ENCODE measurements at regions not wholly inside any gene's neighbourhood (a gene's known extent, or its start where the extent isn't known, plus 50 kb on each side); places are given as distances from the start of the nearest gene placed in this dataset.

DNA sequence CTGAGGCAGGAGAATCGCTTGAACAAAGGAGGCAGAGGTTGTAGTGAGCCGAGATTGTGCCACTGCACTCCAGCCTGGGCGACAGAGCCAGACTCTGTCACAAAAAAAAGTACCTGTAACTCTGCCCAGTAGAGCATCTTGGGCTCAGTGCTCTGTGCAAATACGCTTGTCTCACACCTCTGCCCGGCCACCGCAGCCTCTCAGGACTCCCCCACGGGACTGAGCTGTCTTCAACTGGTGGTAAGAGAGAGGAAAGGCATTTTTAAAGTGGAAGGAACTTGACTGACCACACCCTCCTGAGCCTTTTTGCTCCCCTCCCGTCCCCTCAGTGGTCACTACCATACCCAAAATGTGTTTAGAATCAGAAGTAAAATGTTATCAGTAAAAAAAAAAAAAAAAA lies 174.3 kb upstream of the PIK3R1 start:
- H3K4me3 ChIP-seq (ENCODE audit: low read length) = no peak overlapping the region
- no peak overlapping the region for H3K4me3 Mint-ChIP-seq
- peaks cover 0 to 8% (median 0%) of the 10 kb centered on the region in 3 donors for H3K4me1 Mint-ChIP-seq
- H3K36me3 Mint-ChIP-seq = no peaks in the 10 kb centered on the region
- H3K27me3 ChIP-seq (ENCODE audit: insufficient read depth, low read length, poor library complexity, severe bottlenecking) = no peaks in the 10 kb centered on the region
- H3K36me3 ChIP-seq (ENCODE audit: insufficient read depth, low read length) = no peaks in the 10 kb centered on the region
- no peaks in the 10 kb centered on the region for H3K4me1 ChIP-seq (ENCODE audit: insufficient read depth, low read length)
- ChIA-PET CTCF (no interaction called here), POLR2A (no interaction called here)
- H3K27ac Mint-ChIP-seq = no peak overlapping the region
- H3K27ac ChIP-seq (ENCODE audit: low read depth, low read length) = no peak overlapping the region
- no peak for DNase-seq
- no peaks in the 10 kb centered on the region for H3K9me3 Mint-ChIP-seq
- H3K9me3 ChIP-seq (ENCODE audit: low read length) = no peaks in the 10 kb centered on the region
- H3K27me3 Mint-ChIP-seq = peaks cover 3 to 16% of the 10 kb centered on the region in 2 donors

DNA sequence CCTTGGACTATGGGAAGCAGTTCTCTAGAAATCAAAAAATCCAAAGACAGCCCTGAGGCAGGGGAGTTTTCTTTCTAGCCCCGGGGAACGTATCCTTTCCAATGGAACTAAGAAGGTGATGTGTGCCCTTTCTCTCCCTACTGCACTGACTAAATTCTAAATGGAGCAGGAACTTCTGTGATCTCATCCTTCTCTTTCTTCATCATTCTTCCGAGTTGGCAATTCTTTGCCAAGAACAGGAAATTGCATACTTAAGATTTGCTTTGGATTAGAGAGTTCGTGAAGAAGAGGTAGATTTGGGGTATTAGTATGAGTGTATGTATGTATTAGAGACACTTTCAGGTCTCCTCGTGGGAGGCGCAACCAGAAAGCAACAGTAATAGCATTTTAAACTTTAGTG lies 178.0 kb upstream of the PIK3R1 start:
- Mint-ChIP-seq H3K4me3 (peak overlapping the region in 1 of 7 donors; percentile 23), H3K36me3 (no peaks in the 10 kb centered on the region), H3K4me1 (peaks cover 0 to 8% (median 0%) of the 10 kb centered on the region in 3 donors), H3K27me3 (peaks cover 3 to 17% of the 10 kb centered on the region in 2 donors), H3K9me3 (no peaks in the 10 kb centered on the region), H3K27ac (no peak overlapping the region)
- POLR2A ChIA-PET = no interaction called here
- Histone ChIP-seq H3K9me3 (ENCODE audit: low read length) (no peaks in the 10 kb centered on the region), H3K4me3 (ENCODE audit: low read length) (no peak overlapping the region), H3K27me3 (ENCODE audit: insufficient read depth, low read length, poor library complexity, severe bottlenecking) (no peaks in the 10 kb centered on the region), H3K27ac (ENCODE audit: low read depth, low read length) (no peak overlapping the region), H3K36me3 (ENCODE audit: insufficient read depth, low read length) (no peaks in the 10 kb centered on the region), H3K4me1 (ENCODE audit: insufficient read depth, low read length) (no peaks in the 10 kb centered on the region)
- DNase-seq = no peak
- CTCF ChIA-PET = no interaction called here

DNA sequence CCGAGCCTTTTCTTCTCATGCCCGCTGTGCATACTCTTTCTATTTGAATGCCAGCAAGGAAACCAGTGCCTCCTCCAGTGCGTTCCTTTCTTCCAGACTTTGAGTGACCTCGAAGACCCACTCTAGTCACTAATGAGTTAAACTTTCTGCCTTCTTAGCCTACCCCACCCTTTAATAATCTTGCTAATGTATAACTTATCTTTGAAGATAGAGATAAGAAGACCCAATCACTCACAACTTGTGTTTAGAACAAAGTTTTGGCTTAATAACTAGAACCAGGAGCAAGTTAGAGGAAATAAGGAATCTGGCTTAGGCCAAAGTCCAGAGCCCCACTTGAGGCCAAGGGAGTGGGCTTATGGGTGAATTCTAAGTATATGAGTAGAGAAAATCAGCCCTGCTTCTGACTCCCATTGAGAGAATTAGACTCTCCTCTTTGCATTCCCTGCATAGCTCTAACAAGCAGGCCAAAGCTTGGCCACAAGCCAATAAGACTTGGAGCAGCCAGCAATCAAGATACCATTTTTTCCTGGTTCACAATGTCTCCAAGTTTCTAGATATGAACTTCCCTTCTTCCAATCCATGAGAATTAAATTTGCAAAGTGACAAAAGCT lies 181.5 kb upstream of the PIK3R1 start:
- H3K4me1 ChIP-seq (ENCODE audit: insufficient read depth, low read length) = no peaks in the 10 kb centered on the region
- no peaks in the 10 kb centered on the region for H3K36me3 ChIP-seq (ENCODE audit: insufficient read depth, low read length)
- no peak overlapping the region for H3K4me3 ChIP-seq (ENCODE audit: low read length)
- CTCF ChIA-PET = no interaction called here
- H3K27ac ChIP-seq (ENCODE audit: low read depth, low read length) = no peak overlapping the region
- Mint-ChIP-seq H3K9me3 (no peaks in the 10 kb centered on the region), H3K4me1 (peaks cover 0 to 8% (median 0%) of the 10 kb centered on the region in 3 donors), H3K36me3 (no peaks in the 10 kb centered on the region), H3K27me3 (peaks cover 1 to 13% of the 10 kb centered on the region in 2 donors), H3K27ac (peak overlapping the region in 1 of 8 donors; percentile 19), H3K4me3 (no peak overlapping the region)
- H3K9me3 ChIP-seq (ENCODE audit: low read length) = no peaks in the 10 kb centered on the region
- POLR2A ChIA-PET = no interaction called here
- no peak for DNase-seq
- H3K27me3 ChIP-seq (ENCODE audit: insufficient read depth, low read length, poor library complexity, severe bottlenecking) = no peaks in the 10 kb centered on the region

DNA sequence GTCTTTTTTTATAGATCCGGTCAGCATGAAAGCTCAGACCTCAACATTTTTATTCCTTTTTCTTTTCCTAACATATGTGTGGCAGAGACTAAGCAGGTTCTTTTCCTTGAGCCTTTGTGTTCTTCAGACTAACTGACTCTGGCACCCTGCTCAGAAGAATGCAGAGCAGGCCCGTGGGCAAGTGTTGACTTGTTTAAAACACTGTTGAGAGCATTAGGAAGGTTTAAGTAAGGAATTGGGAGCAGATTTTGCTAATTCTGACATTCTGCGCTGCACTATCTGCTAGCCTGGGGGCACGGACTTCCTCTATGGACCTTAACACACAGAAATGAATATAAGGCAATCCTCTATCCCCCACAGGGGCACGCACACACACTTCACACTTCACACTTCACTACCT lies 182.5 kb upstream of the PIK3R1 start:
- no peak for DNase-seq
- H3K9me3 Mint-ChIP-seq = no peaks in the 10 kb centered on the region

GRCh38 chr5:68032216-68032762 lies 183.3 kb upstream of the PIK3R1 start:
- H3K4me1 Mint-ChIP-seq = no peaks in the 10 kb centered on the region
- no peak overlapping the region for H3K4me3 ChIP-seq (ENCODE audit: low read length)
- H3K27ac Mint-ChIP-seq = no peak overlapping the region
- no peaks in the 10 kb centered on the region for H3K36me3 Mint-ChIP-seq
- ChIA-PET POLR2A (no interaction called here), CTCF (no interaction called here)
- no peak overlapping the region for H3K4me3 Mint-ChIP-seq
- H3K9me3 ChIP-seq (ENCODE audit: low read length) = no peaks in the 10 kb centered on the region
- no peak overlapping the region for H3K27ac ChIP-seq (ENCODE audit: low read depth, low read length)
- H3K27me3 ChIP-seq (ENCODE audit: insufficient read depth, low read length, poor library complexity, severe bottlenecking) = no peaks in the 10 kb centered on the region
- H3K9me3 Mint-ChIP-seq = no peaks in the 10 kb centered on the region
- H3K27me3 Mint-ChIP-seq = peaks cover 1 to 7% of the 10 kb centered on the region in 2 donors
- H3K4me1 ChIP-seq (ENCODE audit: insufficient read depth, low read length) = no peaks in the 10 kb centered on the region
- no peak for DNase-seq
- H3K36me3 ChIP-seq (ENCODE audit: insufficient read depth, low read length) = no peaks in the 10 kb centered on the region

More for the DNA sequence above, 182.5 kb upstream of the PIK3R1 start:
- Mint-ChIP-seq H3K36me3 (no peaks in the 10 kb centered on the region), H3K27me3 (peaks cover 1 to 13% of the 10 kb centered on the region in 2 donors), H3K4me1 (peaks cover 0 to 6% (median 0%) of the 10 kb centered on the region in 3 donors), H3K4me3 (no peak overlapping the region), H3K27ac (no peak overlapping the region)
- Histone ChIP-seq H3K4me1 (ENCODE audit: insufficient read depth, low read length) (no peaks in the 10 kb centered on the region), H3K4me3 (ENCODE audit: low read length) (no peak overlapping the region), H3K36me3 (ENCODE audit: insufficient read depth, low read length) (no peaks in the 10 kb centered on the region), H3K9me3 (ENCODE audit: low read length) (no peaks in the 10 kb centered on the region), H3K27me3 (ENCODE audit: insufficient read depth, low read length, poor library complexity, severe bottlenecking) (no peaks in the 10 kb centered on the region), H3K27ac (ENCODE audit: low read depth, low read length) (no peak overlapping the region)
- CTCF ChIA-PET = no interaction called here
- POLR2A ChIA-PET = no interaction called here

- Histone ChIP-seq H3K27me3 (ENCODE audit: insufficient read depth, low read length, poor library complexity, severe bottlenecking) (no peaks in the 10 kb centered on the region), H3K36me3 (ENCODE audit: insufficient read depth, low read length) (no peaks in the 10 kb centered on the region), H3K9me3 (ENCODE audit: low read length) (no peaks in the 10 kb centered on the region), H3K4me1 (ENCODE audit: insufficient read depth, low read length) (no peaks in the 10 kb centered on the region), H3K4me3 (ENCODE audit: low read length) (no peak overlapping the region), H3K27ac (ENCODE audit: low read depth, low read length) (no peak overlapping the region)
- POLR2A ChIA-PET = no interaction called here
- DNase-seq = no peak
- H3K4me3 Mint-ChIP-seq = no peak overlapping the region
- H3K9me3 Mint-ChIP-seq = no peaks in the 10 kb centered on the region
- peaks cover 0 to 1% of the 10 kb centered on the region in 2 donors for H3K27me3 Mint-ChIP-seq
- no peak overlapping the region for H3K27ac Mint-ChIP-seq
- no peaks in the 10 kb centered on the region for H3K36me3 Mint-ChIP-seq
- CTCF ChIA-PET = no interaction called here
- H3K4me1 Mint-ChIP-seq = no peaks in the 10 kb centered on the region
These were observed 187.3 kb upstream of the PIK3R1 start for GRCh38 chr5:68028131-68028727.

DNA sequence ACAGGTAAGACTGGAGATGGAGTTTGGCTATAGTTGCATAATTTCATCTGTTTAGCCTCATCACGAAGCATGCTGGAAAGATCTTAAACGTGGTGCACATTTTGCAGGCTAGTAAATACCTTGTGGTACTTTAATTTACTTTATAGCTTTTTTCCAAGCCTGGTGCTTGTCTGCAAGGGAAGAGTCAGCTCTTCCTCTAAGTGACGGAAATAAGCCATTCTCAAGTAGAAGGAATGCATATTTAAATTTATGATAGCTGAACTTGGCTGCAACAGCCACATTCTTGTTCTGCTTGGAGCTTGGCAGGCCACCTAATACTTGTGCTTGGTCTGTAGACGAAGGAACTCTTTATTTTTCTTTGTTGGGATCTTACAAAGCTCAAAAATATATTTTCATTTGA lies 188.0 kb upstream of the PIK3R1 start:
- DNase-seq = no peak
- Mint-ChIP-seq H3K36me3 (no peaks in the 10 kb centered on the region), H3K27ac (no peak overlapping the region), H3K4me3 (no peak overlapping the region), H3K9me3 (no peaks in the 10 kb centered on the region), H3K4me1 (no peaks in the 10 kb centered on the region), H3K27me3 (peaks cover 0 to 1% of the 10 kb centered on the region in 2 donors)
- Histone ChIP-seq H3K9me3 (ENCODE audit: low read length) (no peaks in the 10 kb centered on the region), H3K27me3 (ENCODE audit: insufficient read depth, low read length, poor library complexity, severe bottlenecking) (no peaks in the 10 kb centered on the region), H3K4me1 (ENCODE audit: insufficient read depth, low read length) (no peaks in the 10 kb centered on the region), H3K36me3 (ENCODE audit: insufficient read depth, low read length) (no peaks in the 10 kb centered on the region), H3K4me3 (ENCODE audit: low read length) (no peak overlapping the region), H3K27ac (ENCODE audit: low read depth, low read length) (no peak overlapping the region)
- ChIA-PET CTCF (no interaction called here), POLR2A (no interaction called here)

GRCh38 chr5:68026092-68026885 lies 189.3 kb upstream of the PIK3R1 start:
- ChIA-PET CTCF (no interaction called here), POLR2A (no interaction called here)

More at GRCh38 chr5:68026092-68026885, 189.3 kb upstream of the PIK3R1 start:
- Histone ChIP-seq H3K27ac (ENCODE audit: low read depth, low read length) (no peak overlapping the region), H3K36me3 (ENCODE audit: insufficient read depth, low read length) (no peaks in the 10 kb centered on the region), H3K4me1 (ENCODE audit: insufficient read depth, low read length) (no peaks in the 10 kb centered on the region), H3K27me3 (ENCODE audit: insufficient read depth, low read length, poor library complexity, severe bottlenecking) (no peaks in the 10 kb centered on the region), H3K9me3 (ENCODE audit: low read length) (no peaks in the 10 kb centered on the region), H3K4me3 (ENCODE audit: low read length) (no peak overlapping the region)
- H3K27ac Mint-ChIP-seq = no peak overlapping the region
- H3K4me1 Mint-ChIP-seq = no peaks in the 10 kb centered on the region
- H3K27me3 Mint-ChIP-seq = peaks cover 0 to 1% of the 10 kb centered on the region in 2 donors
- no peak for DNase-seq
- H3K9me3 Mint-ChIP-seq = no peaks in the 10 kb centered on the region
- H3K4me3 Mint-ChIP-seq = no peak overlapping the region
- no peaks in the 10 kb centered on the region for H3K36me3 Mint-ChIP-seq

Measured in CD8-positive, alpha-beta memory T cell (primary cell).